Endothelial cell of umbilical vein (primary cell): ENCODE measurements at regions not wholly inside any gene's neighbourhood (a gene's known extent, or its start where the extent isn't known, plus 50 kb on each side); places are given as distances from the start of the nearest gene placed in this dataset.

Experiments used
- BruUV-seq: library from RNA; stranded (reverse); fragments of 400-500 nt; replicated peaks from 2 replicates; lab custom pipeline; 2021; lab: Mats Ljungman, UMichigan
- CTCF ChIA-PET: fragments of 300-600, 350-600 bp; sonication (Branson Sonifier 250); formaldehyde crosslinking; loops from one replicate; lab custom pipeline; 2021; ENCODE audit warnings: antibody characterized with exemption, inconsistent platforms; lab: Charles Lee
- POLR2A ChIA-PET: fragments of 300-600, 350-600 bp; sonication (Branson Sonifier 250); formaldehyde crosslinking; loops from one replicate; lab custom pipeline; 2021; ENCODE audit warnings: antibody characterized with exemption, inconsistent platforms; lab: Charles Lee
- DNase-seq: peaks from one replicate; pipeline ENCODE4 v3.0.0-alpha.2; 2011; ENCODE audit warnings: low read depth, low spot score
- FAIRE-seq: peaks from 2 replicates; lab custom pipeline; 2011; peaks lifted over from hg19 to GRCh38; lab: Jason Lieb, UNC
- H2AFZ ChIP-seq: 2 replicates; pipeline ENCODE4 v1.6.0; 2012; ENCODE audit warnings: low read depth, low read length, control low read depth, inconsistent platforms
- H3K27ac ChIP-seq: 2 replicates; pipeline ENCODE4 v1.5.1; 2011; ENCODE audit warnings: low read depth, mild to moderate bottlenecking, control low read depth, low read length, moderate library complexity; ENCODE audit not compliant: insufficient read depth
- H3K27me3 ChIP-seq, 2 experiments: 2 replicates each; pipeline versions ENCODE4 v1.6.0 to v1.6.1; 2011; ENCODE audit warnings: low read length in 2 of 2, mixed read lengths in 1 of 2; ENCODE audit not compliant: control insufficient read depth in 2 of 2, insufficient read depth in 2 of 2
- H3K36me3 ChIP-seq, 2 experiments: 2 replicates in 1 of 2; 3 replicates in 1 of 2; pipeline ENCODE4 v1.5.1; 2011; ENCODE audit warnings: low read length in 2 of 2, mild to moderate bottlenecking in 1 of 2, moderate library complexity in 1 of 2; ENCODE audit not compliant: control insufficient read depth in 2 of 2, insufficient read depth in 2 of 2; ENCODE audit errors: extremely low read depth in 1 of 2
- H3K4me1 ChIP-seq: 3 replicates; pipeline ENCODE4 v1.5.1; 2011; ENCODE audit warnings: mild to moderate bottlenecking, low read length; ENCODE audit not compliant: control insufficient read depth, insufficient read depth; ENCODE audit errors: extremely low read depth
- H3K4me2 ChIP-seq: 2 replicates; pipeline ENCODE4 v1.6.1; 2011; ENCODE audit warnings: low read length, control low read depth, mixed read lengths; ENCODE audit not compliant: insufficient read depth
- H3K4me3 ChIP-seq, 3 experiments: fragments of 200-600 bp in 1 of 3; sonication (generic), shearing (Covaris generic) in 1 of 3; replicated peaks in 1 of 3; 2 replicates each; pipeline ENCODE4 v1.5.1; 2011 to 2016; ENCODE audit warnings: control low read depth in 3 of 3, low read length in 3 of 3, mild to moderate bottlenecking in 2 of 3, inconsistent platforms in 1 of 3, low read depth in 1 of 3, moderate library complexity in 1 of 3; ENCODE audit not compliant: insufficient read depth in 1 of 3
- H3K79me2 ChIP-seq: 2 replicates; pipeline ENCODE4 v1.6.0; 2012; ENCODE audit warnings: low read length, inconsistent platforms; ENCODE audit not compliant: control insufficient read depth, insufficient read depth
- H3K9ac ChIP-seq: replicated peaks from 2 replicates; pipeline ENCODE3; 2011; ENCODE audit warnings: low read length, control low read depth; ENCODE audit not compliant: insufficient read depth; ENCODE audit errors: extremely low read depth
- H3K9me1 ChIP-seq: replicated peaks from 3 replicates; pipeline ENCODE4 v1.6.0; 2011; ENCODE audit warnings: mild to moderate bottlenecking, low read length; ENCODE audit not compliant: control insufficient read depth, insufficient read depth; ENCODE audit errors: extremely low read depth
- H3K9me3 ChIP-seq: replicated peaks from 2 replicates; pipeline ENCODE4 v1.5.1; 2012; ENCODE audit warnings: low read length, inconsistent platforms; ENCODE audit not compliant: control insufficient read depth, insufficient read depth
- H4K20me1 ChIP-seq: replicated peaks from 2 replicates; pipeline ENCODE3; 2011; ENCODE audit warnings: mild to moderate bottlenecking, low read length; ENCODE audit not compliant: control insufficient read depth, insufficient read depth; ENCODE audit errors: extremely low read depth
- EZH2 ChIP-seq: IDR thresholded peaks from 2 replicates; pipeline ENCODE4 v1.6.1; 2012; ENCODE audit warnings: borderline replicate concordance, low read depth, mild to moderate bottlenecking, moderate library complexity, low read length, inconsistent platforms; ENCODE audit not compliant: severe bottlenecking
- FOS ChIP-seq: IDR thresholded peaks from 2 replicates; pipeline ENCODE4 v1.6.1; 2011; ENCODE audit warnings: mild to moderate bottlenecking, low read length, moderate library complexity, borderline replicate concordance; ENCODE audit not compliant: insufficient read depth
- JUN ChIP-seq: IDR thresholded peaks from 2 replicates; pipeline ENCODE4 v1.6.1; 2011; ENCODE audit warnings: borderline replicate concordance, low read depth; ENCODE audit not compliant: insufficient read length, insufficient read depth
- dilution Hi-C: fragments of 300-500 bp; cut with MboI; formaldehyde crosslinking; loops from one replicate; pipeline ENCODE4 v1.15.0; 2019; ENCODE audit warnings: low sequenced_read_pairs; ENCODE audit not compliant: extremely low pct_ligation_motif_present
- intact Hi-C: fragments of 100-400 bp; cut with micrococcal nuclease; formaldehyde crosslinking; loops from one replicate; pipeline ENCODE4 v1.10.0; 2022
- TF ChIP-seq, protein P1 (sequence below): IDR thresholded peaks from 2 replicates; pipeline ENCODE4 v1.6.1; 2011; ENCODE audit not compliant: insufficient read depth, insufficient read length

DNA sequence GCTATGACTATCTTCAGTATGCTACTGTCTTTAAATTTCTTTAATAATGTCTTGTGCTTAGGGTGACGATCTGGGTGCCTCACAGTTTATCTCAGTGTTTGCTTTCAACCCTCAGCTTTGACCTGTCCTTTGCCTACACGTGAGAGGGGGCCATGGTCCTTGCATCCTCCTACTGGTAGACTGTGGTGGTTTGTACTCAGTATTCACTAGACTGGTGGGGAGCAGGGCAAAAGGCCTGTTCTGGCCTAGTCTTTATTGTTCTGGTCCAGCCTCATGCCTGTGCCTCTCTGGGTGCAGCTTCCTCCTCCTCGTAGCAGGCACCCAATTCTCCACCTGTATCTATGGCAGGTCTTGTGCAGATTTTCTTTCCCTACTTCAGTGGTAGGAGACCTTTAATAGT is 354.9 kb downstream of the CD109 start:
- intact Hi-C loops (no loop called here), dilution Hi-C loops (no loop called here)
- H3K79me2 ChIP-seq: no peaks in the 10 kb centered on the region
- H2AFZ ChIP-seq: no peak overlapping the region
- CTCF ChIA-PET: no interaction called here
- DNase-seq: no peak
- H3K4me1 ChIP-seq: no peaks in the 10 kb centered on the region
- BruUV-seq: no TSS peak
- H3K9me3 ChIP-seq: no peaks in the 10 kb centered on the region
- no peak overlapping the region for H3K27ac ChIP-seq
- POLR2A ChIA-PET: no interaction called here
- H3K27me3 ChIP-seq: peaks cover 2 to 3% of the 10 kb centered on the region in 2 experiments
- no peak overlapping the region for H3K9ac ChIP-seq
- no peaks in the 10 kb centered on the region for H3K36me3 ChIP-seq
- H4K20me1 ChIP-seq: no peaks in the 10 kb centered on the region
- no peaks in the 10 kb centered on the region for H3K9me1 ChIP-seq
- no peak for TF ChIP-seq EZH2
- TF ChIP-seq, protein P1, sequence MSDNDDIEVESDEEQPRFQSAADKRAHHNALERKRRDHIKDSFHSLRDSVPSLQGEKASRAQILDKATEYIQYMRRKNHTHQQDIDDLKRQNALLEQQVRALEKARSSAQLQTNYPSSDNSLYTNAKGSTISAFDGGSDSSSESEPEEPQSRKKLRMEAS: no peak
- no peak for TF ChIP-seq JUN
- no peak for TF ChIP-seq FOS
- no peak overlapping the region for H3K4me3 ChIP-seq
- no peak for FAIRE-seq
- H3K4me2 ChIP-seq: no peak overlapping the region

DNA sequence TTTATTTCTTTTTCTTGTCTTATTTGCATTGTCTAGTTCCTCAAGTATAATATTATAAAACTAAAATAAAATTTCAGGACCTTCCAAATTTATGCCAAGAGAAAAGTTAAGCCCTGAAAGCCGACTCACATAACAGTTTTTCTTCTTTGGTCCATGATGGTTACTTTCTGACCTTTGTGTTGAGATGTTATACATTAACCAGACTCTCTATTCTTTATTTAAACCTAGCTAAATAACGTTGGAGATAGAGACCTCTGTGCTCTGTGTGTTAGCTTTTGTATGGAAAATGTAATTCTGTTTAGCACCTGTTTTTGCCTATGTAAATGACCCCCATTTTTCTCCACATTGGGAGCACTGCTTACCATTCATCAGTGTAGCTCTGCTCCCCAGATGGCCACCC is 352.4 kb downstream of the CD109 start:
- Histone ChIP-seq H4K20me1 (no peaks in the 10 kb centered on the region), H3K4me2 (no peak overlapping the region), H3K79me2 (no peaks in the 10 kb centered on the region), H3K4me1 (no peaks in the 10 kb centered on the region), H3K9ac (no peak overlapping the region), H3K9me3 (no peaks in the 10 kb centered on the region), H3K9me1 (no peaks in the 10 kb centered on the region), H2AFZ (no peak overlapping the region), H3K4me3 (no peak overlapping the region), H3K27me3 (peaks cover under 1 to 2% of the 10 kb centered on the region in 2 experiments), H3K27ac (no peak overlapping the region), H3K36me3 (no peaks in the 10 kb centered on the region)
- TF ChIP-seq JUN: no peak
- ChIA-PET POLR2A (no interaction called here), CTCF (no interaction called here)
- no TSS peak for BruUV-seq
- intact Hi-C loops: no loop called here
- DNase-seq (no peak), FAIRE-seq (no peak)
- dilution Hi-C loops: no loop called here
